ENCODE measurements at regions not wholly inside any gene's neighbourhood (a gene's known extent, or its start where the extent isn't known, plus 50 kb on each side); places are given as distances from the start of the nearest gene placed in this dataset.

GRCh38 chr17:77723071-77723908, 235.2 kb upstream of the TNRC6C start:
- H3K4me1 Mint-ChIP-seq (ENCODE audit: unreplicated experiment) = peaks cover 11% of the 10 kb centered on the region
- H3K27ac Mint-ChIP-seq (ENCODE audit: unreplicated experiment) = no peak overlapping the region
- H3K27me3 Mint-ChIP-seq (ENCODE audit: unreplicated experiment) = peaks cover 30% of the 10 kb centered on the region
- H3K9me3 Mint-ChIP-seq (ENCODE audit: unreplicated experiment) = no peaks in the 10 kb centered on the region
- no peak overlapping the region for H3K4me3 Mint-ChIP-seq (ENCODE audit: unreplicated experiment)
- DNase-seq (ENCODE audit: extremely low spot score, unreplicated experiment) = peak; percentile 76
- TF ChIP-seq, protein P1, sequence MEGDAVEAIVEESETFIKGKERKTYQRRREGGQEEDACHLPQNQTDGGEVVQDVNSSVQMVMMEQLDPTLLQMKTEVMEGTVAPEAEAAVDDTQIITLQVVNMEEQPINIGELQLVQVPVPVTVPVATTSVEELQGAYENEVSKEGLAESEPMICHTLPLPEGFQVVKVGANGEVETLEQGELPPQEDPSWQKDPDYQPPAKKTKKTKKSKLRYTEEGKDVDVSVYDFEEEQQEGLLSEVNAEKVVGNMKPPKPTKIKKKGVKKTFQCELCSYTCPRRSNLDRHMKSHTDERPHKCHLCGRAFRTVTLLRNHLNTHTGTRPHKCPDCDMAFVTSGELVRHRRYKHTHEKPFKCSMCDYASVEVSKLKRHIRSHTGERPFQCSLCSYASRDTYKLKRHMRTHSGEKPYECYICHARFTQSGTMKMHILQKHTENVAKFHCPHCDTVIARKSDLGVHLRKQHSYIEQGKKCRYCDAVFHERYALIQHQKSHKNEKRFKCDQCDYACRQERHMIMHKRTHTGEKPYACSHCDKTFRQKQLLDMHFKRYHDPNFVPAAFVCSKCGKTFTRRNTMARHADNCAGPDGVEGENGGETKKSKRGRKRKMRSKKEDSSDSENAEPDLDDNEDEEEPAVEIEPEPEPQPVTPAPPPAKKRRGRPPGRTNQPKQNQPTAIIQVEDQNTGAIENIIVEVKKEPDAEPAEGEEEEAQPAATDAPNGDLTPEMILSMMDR (IDR thresholded peaks at IDR 0.05) = no peak
- H3K36me3 Mint-ChIP-seq (ENCODE audit: unreplicated experiment) = no peaks in the 10 kb centered on the region

DNA sequence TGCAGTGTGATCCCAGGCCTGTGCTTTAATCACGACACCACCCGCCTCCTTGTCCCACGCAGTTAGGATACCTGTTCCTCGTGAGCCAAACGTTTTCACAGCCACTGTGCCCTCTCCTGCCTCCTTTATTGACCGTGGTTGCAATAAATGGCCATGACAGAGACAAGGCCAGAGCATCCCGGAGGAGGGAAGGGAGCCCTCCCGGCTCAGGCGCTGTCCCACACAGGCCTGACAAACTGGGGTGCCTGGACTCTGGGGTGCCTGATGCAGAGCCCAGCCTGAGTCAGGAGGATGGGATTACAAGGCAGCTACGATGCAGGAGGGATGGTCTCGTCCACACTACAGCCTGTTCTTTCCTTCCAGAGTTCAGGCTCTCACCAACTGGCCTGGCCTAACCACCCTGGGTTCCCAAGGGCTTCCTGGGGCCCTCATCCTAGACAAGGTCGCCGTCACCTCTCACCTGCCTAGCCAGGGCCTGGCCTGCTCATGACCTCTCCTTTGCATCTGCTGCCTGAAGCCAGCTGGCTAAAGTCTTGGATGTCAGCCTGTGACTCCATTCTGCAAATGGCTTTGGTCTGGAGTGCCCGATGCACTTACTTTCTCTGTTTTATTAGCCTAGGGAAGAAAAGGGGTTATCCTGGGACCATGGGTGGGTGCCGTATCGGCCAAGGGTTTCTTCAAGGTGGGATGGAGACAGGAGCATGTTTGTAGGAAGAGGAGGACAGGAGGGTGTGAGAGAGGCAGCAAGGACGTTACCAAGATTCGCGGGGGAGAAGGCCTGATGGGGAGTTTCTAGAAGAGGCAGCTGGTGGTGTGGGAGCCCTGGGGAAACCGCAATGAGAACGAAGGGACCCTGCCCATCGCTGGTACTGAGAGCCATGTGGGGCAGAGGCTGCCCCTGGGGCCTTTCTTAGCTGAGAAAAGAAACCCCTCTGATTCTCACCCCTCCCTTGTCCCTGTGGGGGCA, 234.3 kb upstream of the TNRC6C start:
- peak; percentile 76 for DNase-seq (ENCODE audit: extremely low spot score, unreplicated experiment)
- Mint-ChIP-seq H3K36me3 (ENCODE audit: unreplicated experiment) (no peaks in the 10 kb centered on the region), H3K27ac (ENCODE audit: unreplicated experiment) (no peak overlapping the region), H3K9me3 (ENCODE audit: unreplicated experiment) (no peaks in the 10 kb centered on the region), H3K27me3 (ENCODE audit: unreplicated experiment) (peaks cover 35% of the 10 kb centered on the region), H3K4me3 (ENCODE audit: unreplicated experiment) (no peak overlapping the region), H3K4me1 (ENCODE audit: unreplicated experiment) (peaks cover 11% of the 10 kb centered on the region)
- TF ChIP-seq, protein P1 (IDR thresholded peaks at IDR 0.05) = no peak

GRCh38 chr17:77724876-77725615, 233.5 kb upstream of the TNRC6C start:
- peaks cover 42% of the 10 kb centered on the region for H3K27me3 Mint-ChIP-seq (ENCODE audit: unreplicated experiment)
- peak; percentile 69 for DNase-seq (ENCODE audit: extremely low spot score, unreplicated experiment)
- H3K27ac Mint-ChIP-seq (ENCODE audit: unreplicated experiment) = no peak overlapping the region
- TF ChIP-seq, protein P1 (IDR thresholded peaks at IDR 0.05) = no peak
- H3K36me3 Mint-ChIP-seq (ENCODE audit: unreplicated experiment) = no peaks in the 10 kb centered on the region
- H3K4me3 Mint-ChIP-seq (ENCODE audit: unreplicated experiment) = no peak overlapping the region
- peaks cover 11% of the 10 kb centered on the region for H3K4me1 Mint-ChIP-seq (ENCODE audit: unreplicated experiment)
- H3K9me3 Mint-ChIP-seq (ENCODE audit: unreplicated experiment) = no peaks in the 10 kb centered on the region

DNA sequence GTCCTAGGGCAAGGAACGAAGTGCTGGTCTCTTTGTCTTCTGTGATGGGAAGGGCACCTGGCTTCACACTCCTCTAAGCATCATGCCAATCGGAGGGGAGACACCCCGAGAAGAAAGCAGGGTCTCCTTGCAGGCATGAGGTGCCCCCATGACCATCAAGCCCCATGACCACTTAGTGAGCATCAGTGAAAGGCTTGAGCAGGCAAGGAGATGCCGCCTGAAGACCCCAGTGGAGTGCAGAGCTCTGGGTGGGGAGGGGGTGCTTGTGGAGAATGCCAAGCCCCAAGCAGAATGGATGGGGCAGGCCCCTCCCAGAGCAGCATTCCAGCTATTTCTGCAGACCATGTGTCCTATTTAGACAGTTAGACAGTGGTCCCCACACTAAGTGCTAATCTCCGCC, 232.7 kb upstream of the TNRC6C start:
- no peak overlapping the region for H3K27ac Mint-ChIP-seq (ENCODE audit: unreplicated experiment)
- H3K36me3 Mint-ChIP-seq (ENCODE audit: unreplicated experiment) = no peaks in the 10 kb centered on the region
- H3K9me3 Mint-ChIP-seq (ENCODE audit: unreplicated experiment) = no peaks in the 10 kb centered on the region
- peaks cover 41% of the 10 kb centered on the region for H3K27me3 Mint-ChIP-seq (ENCODE audit: unreplicated experiment)
- TF ChIP-seq, protein P1 (IDR thresholded peaks at IDR 0.05) = no peak
- peak; percentile 65 for DNase-seq (ENCODE audit: extremely low spot score, unreplicated experiment)
- H3K4me3 Mint-ChIP-seq (ENCODE audit: unreplicated experiment) = no peak overlapping the region
- peaks cover 11% of the 10 kb centered on the region for H3K4me1 Mint-ChIP-seq (ENCODE audit: unreplicated experiment)

Data from osteocyte (in vitro differentiated cells).